Panc1 (cell line): ENCODE measurements at regions not wholly inside any gene's neighbourhood (a gene's known extent, or its start where the extent isn't known, plus 50 kb on each side); places are given as distances from the start of the nearest gene placed in this dataset.
A peak's percentile ranks its signal among the peaks of the same experiment; 100 is the strongest.

Experiments used
- ATAC-seq: fragments of 200-7000 bp; cut with Tn5 transposase; 2 replicates; pipeline ENCODE4 v1.9.1; 2020; ENCODE audit warnings: mild to moderate bottlenecking, moderate library complexity
- BruUV-seq: library from RNA; stranded (reverse); fragments of 400-500 nt; replicated peaks from 2 replicates; lab custom pipeline; 2021; lab: Mats Ljungman, UMichigan
- CTCF ChIA-PET: fragments of 300-600 bp; sonication (Branson Sonifier 250); formaldehyde crosslinking; loops from one replicate; lab custom pipeline; 2022; ENCODE audit warnings: antibody characterized with exemption; lab: Charles Lee
- POLR2A ChIA-PET: fragments of 300-600 bp; sonication (Branson Sonifier 250); formaldehyde crosslinking; loops from one replicate; lab custom pipeline; 2022; ENCODE audit warnings: antibody characterized with exemption; lab: Charles Lee
- DNase-seq: peaks from one replicate; pipeline ENCODE4 v3.0.0-alpha.2; 2010; ENCODE audit warnings: low read depth, low spot score
- H3K27ac ChIP-seq: 2 replicates; pipeline ENCODE4 v1.5.1; 2011; ENCODE audit warnings: mild to moderate bottlenecking, low read length, inconsistent platforms
- H3K27me3 ChIP-seq: fragments of 200-500 bp; sonication (Bioruptor generic); 2 replicates; pipeline ENCODE4 v1.6.0; 2014; ENCODE audit warnings: low read length, inconsistent platforms; ENCODE audit not compliant: control insufficient read depth, insufficient read depth
- H3K36me3 ChIP-seq: fragments of 200-500 bp; sonication (Bioruptor generic); 2 replicates; pipeline ENCODE4 v1.5.1; 2014; ENCODE audit warnings: inconsistent platforms, mild to moderate bottlenecking, low read length, moderate library complexity; ENCODE audit not compliant: control insufficient read depth, insufficient read depth
- H3K4me1 ChIP-seq: 2 replicates; pipeline ENCODE4 v1.5.1; 2011; ENCODE audit warnings: inconsistent platforms, mild to moderate bottlenecking, low read length, moderate library complexity; ENCODE audit not compliant: control insufficient read depth, insufficient read depth
- H3K4me3 ChIP-seq, 2 experiments: 2 replicates each; pipeline ENCODE4 v1.5.1; 2011 to 2012; ENCODE audit warnings: low read depth in 2 of 2, low read length in 2 of 2, mild to moderate bottlenecking in 2 of 2, inconsistent platforms in 1 of 2, moderate library complexity in 1 of 2
- H3K9me3 ChIP-seq: fragments of 200-500 bp; sonication (Bioruptor generic); 2 replicates; pipeline ENCODE4 v1.5.1; 2014; ENCODE audit warnings: low read depth, mild to moderate bottlenecking, inconsistent platforms, low read length, moderate library complexity; ENCODE audit not compliant: control insufficient read depth, insufficient read depth
- POLR2AphosphoS5 ChIP-seq: IDR thresholded peaks from 2 replicates; pipeline ENCODE4 v1.6.1; 2012; ENCODE audit warnings: mild to moderate bottlenecking, low read depth, low read length, moderate library complexity
- REST ChIP-seq, 2 experiments: IDR thresholded peaks; 2 replicates each; pipeline ENCODE4 v1.6.1; 2011 to 2012; ENCODE audit warnings: low read depth in 2 of 2, control low read depth in 1 of 2, low read length in 1 of 2, mild to moderate bottlenecking in 1 of 2, moderate library complexity in 1 of 2; ENCODE audit not compliant: insufficient read depth in 1 of 2
- SIN3A ChIP-seq: IDR thresholded peaks from 2 replicates; pipeline ENCODE4 v1.6.1; 2012; ENCODE audit warnings: low read depth, mild to moderate bottlenecking, low read length, moderate library complexity, borderline replicate concordance; ENCODE audit not compliant: insufficient read depth
- TCF7L2 ChIP-seq: IDR thresholded peaks from 2 replicates; pipeline ENCODE4 v1.6.1; 2011; ENCODE audit warnings: mild to moderate bottlenecking, low read depth, low read length, inconsistent platforms
- in situ Hi-C: cut with HindIII; loops from 2 replicates; pipeline ENCODE4 v1.10.0; 2016; ENCODE audit warnings: low sequenced_read_pairs, low pct_unique_long_range_greater_than_20kb
- intact Hi-C: fragments of 100-400 bp; cut with micrococcal nuclease; formaldehyde crosslinking; loops from one replicate; pipeline ENCODE4 v1.10.0; 2022; ENCODE audit not compliant: unreplicated experiment
- TF ChIP-seq, protein P1 (sequence below): fragments of 450-650 bp; IDR thresholded peaks from 2 replicates; pipeline ENCODE4 v1.5.1; 2017; ENCODE audit warnings: mild to moderate bottlenecking

GRCh38 chr6:134436281-134436815 lies 118.4 kb upstream of the SGK1 start:
- in situ Hi-C loops (no loop called here), intact Hi-C loops (no loop called here)
- H3K4me1 ChIP-seq: 0 out of 2 replicates have a peak, but pooled peaks cover 6% of the 10 kb centered on the region
- ChIA-PET POLR2A (no interaction called here), CTCF (no interaction called here)
- H3K36me3 ChIP-seq: no peaks in the 10 kb centered on the region
- TF ChIP-seq, protein P1, sequence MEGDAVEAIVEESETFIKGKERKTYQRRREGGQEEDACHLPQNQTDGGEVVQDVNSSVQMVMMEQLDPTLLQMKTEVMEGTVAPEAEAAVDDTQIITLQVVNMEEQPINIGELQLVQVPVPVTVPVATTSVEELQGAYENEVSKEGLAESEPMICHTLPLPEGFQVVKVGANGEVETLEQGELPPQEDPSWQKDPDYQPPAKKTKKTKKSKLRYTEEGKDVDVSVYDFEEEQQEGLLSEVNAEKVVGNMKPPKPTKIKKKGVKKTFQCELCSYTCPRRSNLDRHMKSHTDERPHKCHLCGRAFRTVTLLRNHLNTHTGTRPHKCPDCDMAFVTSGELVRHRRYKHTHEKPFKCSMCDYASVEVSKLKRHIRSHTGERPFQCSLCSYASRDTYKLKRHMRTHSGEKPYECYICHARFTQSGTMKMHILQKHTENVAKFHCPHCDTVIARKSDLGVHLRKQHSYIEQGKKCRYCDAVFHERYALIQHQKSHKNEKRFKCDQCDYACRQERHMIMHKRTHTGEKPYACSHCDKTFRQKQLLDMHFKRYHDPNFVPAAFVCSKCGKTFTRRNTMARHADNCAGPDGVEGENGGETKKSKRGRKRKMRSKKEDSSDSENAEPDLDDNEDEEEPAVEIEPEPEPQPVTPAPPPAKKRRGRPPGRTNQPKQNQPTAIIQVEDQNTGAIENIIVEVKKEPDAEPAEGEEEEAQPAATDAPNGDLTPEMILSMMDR: no peak
- TF ChIP-seq POLR2AphosphoS5 (no peak), TCF7L2 (no peak), REST (IDR thresholded peaks at IDR 0.05; ENCODE audit: insufficient read depth in 1 of 2, low read depth in 2 of 2, low read length in 1 of 2) (no peak), SIN3A (no peak)
- peak; percentile 90 for DNase-seq
- ATAC-seq: peak; percentile 97
- H3K27ac ChIP-seq: no peak overlapping the region
- no TSS peak for BruUV-seq
- H3K4me3 ChIP-seq: 0 out of 4 replicates have a peak overlapping the region, but pooled peaks of 1 of the 2 experiments have one; percentile 4
- H3K9me3 ChIP-seq: no peaks in the 10 kb centered on the region
- H3K27me3 ChIP-seq: no peaks in the 10 kb centered on the region; the same call in 1 of the 2 replicates

GRCh38 chr6:134435814-134436280 lies 117.9 kb upstream of the SGK1 start:
- Histone ChIP-seq H3K4me1 (0 out of 2 replicates have a peak, but pooled peaks cover 6% of the 10 kb centered on the region), H3K27me3 (no peaks in the 10 kb centered on the region; the same call in 1 of the 2 replicates), H3K9me3 (no peaks in the 10 kb centered on the region), H3K4me3 (0 out of 4 replicates have a peak overlapping the region, but pooled peaks of 1 of the 2 experiments have one; percentile 4), H3K27ac (no peak overlapping the region), H3K36me3 (no peaks in the 10 kb centered on the region)
- DNase-seq: no peak
- CTCF ChIA-PET: no interaction called here
- intact Hi-C loops (no loop called here), in situ Hi-C loops (no loop called here)
- no peak for TF ChIP-seq REST (IDR thresholded peaks at IDR 0.05; ENCODE audit: insufficient read depth in 1 of 2, low read depth in 2 of 2, low read length in 1 of 2)
- no TSS peak for BruUV-seq
- POLR2A ChIA-PET: no interaction called here
- ATAC-seq: peak; percentile 77
